Thoracic aorta (tissue), 2 donors: ENCODE measurements at regions not wholly inside any gene's neighbourhood (a gene's known extent, or its start where the extent isn't known, plus 50 kb on each side); places are given as distances from the start of the nearest gene placed in this dataset.

Source experiments
- ATAC-seq: fragments of 150-250 bp; one replicate; pipeline ENCODE4 v1.8.0; 2017; ENCODE audit warnings: low read depth; ENCODE audit not compliant: insufficient number of reproducible peaks, low FRiP score
- DNase-seq: peaks from one replicate; pipeline ENCODE4 v3.0.0-alpha.2; 2020; ENCODE audit warnings: low spot score
- H3K27ac ChIP-seq, 2 donors: fragments of 200-600 bp; sonication (generic); 1 replicate in 1 of 2; 2 replicates in 1 of 2; pipeline ENCODE4 v1.5.1; 2016; ENCODE audit warnings: mild to moderate bottlenecking in 2 of 2, moderate library complexity in 2 of 2
- H3K27me3 ChIP-seq: fragments of 200-600 bp; sonication (generic); replicated peaks from 2 replicates; pipeline ENCODE4 v1.6.0; 2016; ENCODE audit warnings: mild to moderate bottlenecking; ENCODE audit not compliant: insufficient read depth
- H3K36me3 ChIP-seq: fragments of 200-600 bp; sonication (generic); one replicate; pipeline ENCODE4 v1.5.1; 2016
- H3K4me1 ChIP-seq, 2 donors: fragments of 200-600 bp; sonication (generic); 1 replicate in 1 of 2; 2 replicates in 1 of 2; pipeline versions ENCODE4 v1.5.1 to v1.6.0; 2016; ENCODE audit warnings: low read depth in 2 of 2, mild to moderate bottlenecking in 1 of 2; ENCODE audit not compliant: control insufficient read depth in 1 of 2
- H3K4me3 ChIP-seq: fragments of 200-600 bp; sonication (generic); 2 replicates; pipeline ENCODE4 v1.5.1; 2016; ENCODE audit warnings: mild to moderate bottlenecking
- H3K9me3 ChIP-seq: fragments of 200-600 bp; sonication (generic); 2 replicates; pipeline ENCODE4 v1.5.1; 2016
- CTCF ChIP-seq: fragments of 200-600 bp; sonication (generic); IDR thresholded peaks from one replicate; pipeline ENCODE4 v1.5.1; 2019; ENCODE audit warnings: antibody characterized with exemption

GRCh38 chr5:68409259-68409658 is 193.7 kb downstream of the PIK3R1 start:
- TF ChIP-seq CTCF, result no peak
- peak; percentile 47 for ATAC-seq
- DNase-seq, result no peak

GRCh38 chr5:68411161-68411560 is 195.6 kb downstream of the PIK3R1 start:
- H3K9me3 ChIP-seq, result no peaks in the 10 kb centered on the region
- no peak overlapping the region for H3K27ac ChIP-seq
- H3K27me3 ChIP-seq, result no peaks in the 10 kb centered on the region
- TF ChIP-seq CTCF, result no peak
- no peaks in the 10 kb centered on the region for H3K36me3 ChIP-seq
- ATAC-seq, result no peak
- no peak overlapping the region for H3K4me3 ChIP-seq
- no peak for DNase-seq
- H3K4me1 ChIP-seq, result peaks cover 0 to 16% of the 10 kb centered on the region in 2 donors

More at GRCh38 chr5:68409259-68409658, 193.7 kb downstream of the PIK3R1 start:
- no peak overlapping the region for H3K27ac ChIP-seq
- no peaks in the 10 kb centered on the region for H3K36me3 ChIP-seq
- H3K27me3 ChIP-seq, result no peaks in the 10 kb centered on the region
- no peaks in the 10 kb centered on the region for H3K9me3 ChIP-seq
- peaks cover 0 to 16% of the 10 kb centered on the region in 2 donors for H3K4me1 ChIP-seq
- H3K4me3 ChIP-seq, result no peak overlapping the region

GRCh38 chr5:68415177-68416085 is 199.9 kb downstream of the PIK3R1 start:
- DNase-seq (no peak), ATAC-seq (no peak)
- H3K4me3 ChIP-seq, result no peak overlapping the region
- no peak for TF ChIP-seq CTCF
- peaks cover 10 to 21% of the 10 kb centered on the region in 2 donors for H3K4me1 ChIP-seq
- H3K36me3 ChIP-seq, result no peaks in the 10 kb centered on the region
- H3K27me3 ChIP-seq, result no peaks in the 10 kb centered on the region
- no peak overlapping the region for H3K27ac ChIP-seq
- H3K9me3 ChIP-seq, result no peaks in the 10 kb centered on the region

GRCh38 chr5:68416714-68417113 is 201.2 kb downstream of the PIK3R1 start:
- TF ChIP-seq CTCF, result no peak
- Histone ChIP-seq H3K9me3 (no peaks in the 10 kb centered on the region), H3K36me3 (no peaks in the 10 kb centered on the region), H3K27me3 (no peaks in the 10 kb centered on the region), H3K4me1 (peaks cover 10 to 21% of the 10 kb centered on the region in 2 donors), H3K27ac (no peak overlapping the region), H3K4me3 (no peak overlapping the region)
- DNase-seq (no peak), ATAC-seq (no peak)

GRCh38 chr5:68418201-68418600 is 202.6 kb downstream of the PIK3R1 start:
- peaks cover 10 to 21% of the 10 kb centered on the region in 2 donors for H3K4me1 ChIP-seq
- H3K9me3 ChIP-seq, result no peaks in the 10 kb centered on the region
- peak overlapping the region in 1 of 2 donors; percentile 32 for H3K27ac ChIP-seq
- TF ChIP-seq CTCF, result no peak
- no peak overlapping the region for H3K4me3 ChIP-seq
- no peaks in the 10 kb centered on the region for H3K36me3 ChIP-seq
- no peaks in the 10 kb centered on the region for H3K27me3 ChIP-seq
- ATAC-seq (peak; percentile 59), DNase-seq (no peak)
